Omental fat pad (tissue), 3 donors: ENCODE measurements at regions not wholly inside any gene's neighbourhood (a gene's known extent, or its start where the extent isn't known, plus 50 kb on each side); places are given as distances from the start of the nearest gene placed in this dataset.

Experiments
- ATAC-seq: fragments of 150-250 bp; one replicate; pipeline ENCODE4 v1.9.1; 2016; ENCODE audit warnings: mild to moderate bottlenecking, moderate library complexity; ENCODE audit not compliant: low FRiP score
- DNase-seq: peaks from one replicate; pipeline ENCODE4 v3.0.0-alpha.2; 2019; ENCODE audit warnings: low spot score
- CTCF ChIP-seq, 3 donors: fragments of 450-650 bp; IDR thresholded peaks; one replicate each; pipeline ENCODE4 v1.5.1; 2016 to 2017; ENCODE audit warnings: antibody characterized with exemption in 3 of 3, mild to moderate bottlenecking in 3 of 3, moderate library complexity in 2 of 3

DNA sequence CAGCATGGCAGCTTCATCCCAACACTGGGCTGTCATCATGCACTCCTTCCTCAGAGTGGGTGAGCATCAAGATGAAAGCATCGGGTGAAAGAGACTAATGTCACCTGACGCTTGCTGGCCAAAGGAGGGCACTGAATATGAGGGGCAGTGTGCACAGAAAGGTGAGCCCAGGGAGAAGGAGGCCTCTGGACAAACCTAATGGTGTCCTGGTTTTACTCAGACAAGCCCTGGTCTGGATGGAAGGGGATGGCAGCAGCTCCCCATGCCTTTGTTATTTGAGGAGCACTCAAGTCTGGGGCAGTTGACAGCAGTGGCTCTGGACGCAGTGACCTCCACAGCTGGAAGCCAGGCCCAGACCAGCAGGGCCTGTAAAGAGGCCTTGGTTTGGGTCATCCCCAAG lies 209.7 kb downstream of the SMAD2 start:
- ATAC-seq (no peak), DNase-seq (no peak)
- no peak for TF ChIP-seq CTCF (IDR thresholded peaks at IDR 0.05)

- TF ChIP-seq CTCF (IDR thresholded peaks at IDR 0.05): no peak
- DNase-seq (no peak), ATAC-seq (no peak)
Measured at GRCh38 chr18:47719096-47719780, 211.2 kb downstream of the SMAD2 start.

- no peak for ATAC-seq
- no peak for TF ChIP-seq CTCF (IDR thresholded peaks at IDR 0.05)
- no peak for DNase-seq
Measured at GRCh38 chr18:47718646-47719045, 211.8 kb downstream of the SMAD2 start.

DNA sequence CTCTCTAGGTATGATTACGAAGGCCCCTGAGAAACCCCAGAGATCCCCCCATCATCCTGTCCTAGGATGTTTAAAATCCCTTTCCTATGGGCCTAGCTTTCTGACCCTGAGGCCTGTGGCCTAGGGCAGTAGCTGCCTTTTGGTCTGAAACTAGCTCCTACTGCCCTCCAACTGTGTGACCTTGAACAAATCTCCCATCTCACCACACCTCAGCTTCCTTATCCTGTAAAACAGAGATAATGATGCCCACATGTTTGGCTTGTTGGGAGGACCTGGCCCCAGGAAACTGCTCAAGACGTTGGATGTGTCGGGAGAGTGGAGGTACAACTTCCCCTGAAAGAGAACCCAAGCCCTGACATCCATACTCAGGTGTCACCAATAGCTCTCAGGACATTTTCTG lies 213.2 kb downstream of the SMAD2 start:
- ATAC-seq (no peak), DNase-seq (no peak)
- no peak for TF ChIP-seq CTCF (IDR thresholded peaks at IDR 0.05)

DNA sequence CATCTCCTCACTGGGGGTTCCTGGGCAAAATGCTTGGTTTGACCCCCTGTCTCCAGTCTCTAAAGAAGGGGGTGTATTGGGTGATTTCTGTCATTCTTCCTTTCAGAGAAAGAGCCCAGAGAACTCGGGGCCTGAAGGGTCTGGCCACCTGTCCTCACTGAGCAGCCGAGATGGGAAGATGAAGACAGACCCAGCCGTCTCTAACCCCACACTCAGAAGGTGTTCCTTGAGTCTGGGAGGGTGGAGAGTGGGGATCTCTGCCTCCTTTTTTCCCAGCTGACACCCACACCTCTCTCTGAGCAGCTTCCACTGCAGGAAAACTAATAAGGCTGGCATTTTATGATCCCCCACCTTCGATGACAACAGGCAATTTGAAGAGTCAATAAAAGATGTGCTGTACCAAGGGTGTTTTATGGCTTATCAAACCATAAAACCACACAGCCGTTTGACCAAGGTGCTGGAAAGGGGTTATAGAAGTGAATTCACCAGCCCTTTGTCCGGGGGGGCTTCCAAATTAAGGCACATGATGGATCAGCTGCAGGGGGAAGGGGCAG lies 213.8 kb downstream of the SMAD2 start:
- TF ChIP-seq CTCF (IDR thresholded peaks at IDR 0.05): no peak
- DNase-seq (no peak), ATAC-seq (no peak)

- ATAC-seq (no peak), DNase-seq (no peak)
- TF ChIP-seq CTCF (IDR thresholded peaks at IDR 0.05): no peak
Measured at GRCh38 chr18:47710451-47710850, 220.0 kb downstream of the SMAD2 start.

GRCh38 chr18:47709556-47709955 lies 220.9 kb downstream of the SMAD2 start:
- TF ChIP-seq CTCF (IDR thresholded peaks at IDR 0.05): no peak
- DNase-seq (no peak), ATAC-seq (no peak)
